Esophagus muscularis mucosa (tissue), 3 donors: ENCODE measurements at regions not wholly inside any gene's neighbourhood (a gene's known extent, or its start where the extent isn't known, plus 50 kb on each side); places are given as distances from the start of the nearest gene placed in this dataset.

ENCODE experiments used
- POLR2A ChIP-seq: fragments of 450-650 bp; IDR thresholded peaks from one replicate; pipeline ENCODE4 v1.6.1; 2017; ENCODE audit warnings: antibody characterized with exemption, moderate library complexity, mild to moderate bottlenecking, low read depth
- TF ChIP-seq, protein P1 (sequence below), 3 experiments: fragments of 200-600 bp in 2 of 3; fragments of 450-650 bp in 1 of 3; sonication (generic) in 2 of 3; IDR thresholded peaks; one replicate each; pipeline ENCODE4 v1.5.1; 2017 to 2019; ENCODE audit warnings: antibody characterized with exemption in 3 of 3, mild to moderate bottlenecking in 2 of 3, moderate library complexity in 1 of 3

DNA sequence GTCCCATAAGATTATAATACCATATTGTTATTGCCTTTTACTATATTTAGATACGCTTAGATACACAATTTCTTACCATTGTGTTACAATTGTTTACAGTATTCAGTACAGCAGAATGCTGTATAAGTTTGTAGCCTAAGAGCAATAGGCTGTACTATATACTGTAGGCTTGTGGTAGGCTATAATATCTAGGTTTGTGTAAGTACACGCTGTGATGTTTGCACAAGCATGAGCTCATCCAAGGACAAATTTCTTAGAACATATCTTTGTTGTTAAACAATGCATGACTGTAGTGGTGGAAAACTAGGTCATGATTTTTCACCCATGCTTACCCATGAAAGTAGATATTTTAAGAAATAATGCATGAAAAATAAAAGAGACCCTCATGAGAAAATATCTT, 509.4 kb upstream of the CDH18 start:
- TF ChIP-seq, protein P1, sequence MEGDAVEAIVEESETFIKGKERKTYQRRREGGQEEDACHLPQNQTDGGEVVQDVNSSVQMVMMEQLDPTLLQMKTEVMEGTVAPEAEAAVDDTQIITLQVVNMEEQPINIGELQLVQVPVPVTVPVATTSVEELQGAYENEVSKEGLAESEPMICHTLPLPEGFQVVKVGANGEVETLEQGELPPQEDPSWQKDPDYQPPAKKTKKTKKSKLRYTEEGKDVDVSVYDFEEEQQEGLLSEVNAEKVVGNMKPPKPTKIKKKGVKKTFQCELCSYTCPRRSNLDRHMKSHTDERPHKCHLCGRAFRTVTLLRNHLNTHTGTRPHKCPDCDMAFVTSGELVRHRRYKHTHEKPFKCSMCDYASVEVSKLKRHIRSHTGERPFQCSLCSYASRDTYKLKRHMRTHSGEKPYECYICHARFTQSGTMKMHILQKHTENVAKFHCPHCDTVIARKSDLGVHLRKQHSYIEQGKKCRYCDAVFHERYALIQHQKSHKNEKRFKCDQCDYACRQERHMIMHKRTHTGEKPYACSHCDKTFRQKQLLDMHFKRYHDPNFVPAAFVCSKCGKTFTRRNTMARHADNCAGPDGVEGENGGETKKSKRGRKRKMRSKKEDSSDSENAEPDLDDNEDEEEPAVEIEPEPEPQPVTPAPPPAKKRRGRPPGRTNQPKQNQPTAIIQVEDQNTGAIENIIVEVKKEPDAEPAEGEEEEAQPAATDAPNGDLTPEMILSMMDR (IDR thresholded peaks at IDR 0.05): no peak
- no peak for TF ChIP-seq POLR2A
